ENCODE measurements at regions not wholly inside any gene's neighbourhood (a gene's known extent, or its start where the extent isn't known, plus 50 kb on each side); places are given as distances from the start of the nearest gene placed in this dataset.

- no peak for TF ChIP-seq HDGF (IDR thresholded peaks at IDR 0.05; ENCODE audit: borderline replicate concordance)
- no peak for TF ChIP-seq FOXK2 (IDR thresholded peaks at IDR 0.05)
- TF ChIP-seq CTBP1 (IDR thresholded peaks at IDR 0.05; ENCODE audit: borderline replicate concordance), result no peak
- no peak for TF ChIP-seq SUZ12 (IDR thresholded peaks at IDR 0.05)
- no peak for TF ChIP-seq PKNOX1 (IDR thresholded peaks at IDR 0.05)
- no peak for TF ChIP-seq NFRKB (IDR thresholded peaks at IDR 0.05)
- TF ChIP-seq ELF4 (IDR thresholded peaks at IDR 0.05), result no peak
These were observed 76.0 kb downstream of the CBLN2 start for GRCh38 chr18:72468021-72468710.
